TTC549 (cell line): ENCODE measurements at regions not wholly inside any gene's neighbourhood (a gene's known extent, or its start where the extent isn't known, plus 50 kb on each side); places are given as distances from the start of the nearest gene placed in this dataset.

Source experiments
- FAIRE-seq: peaks from 2 replicates; lab custom pipeline; 2012; peaks lifted over from hg19 to GRCh38; lab: Jason Lieb, UNC

DNA sequence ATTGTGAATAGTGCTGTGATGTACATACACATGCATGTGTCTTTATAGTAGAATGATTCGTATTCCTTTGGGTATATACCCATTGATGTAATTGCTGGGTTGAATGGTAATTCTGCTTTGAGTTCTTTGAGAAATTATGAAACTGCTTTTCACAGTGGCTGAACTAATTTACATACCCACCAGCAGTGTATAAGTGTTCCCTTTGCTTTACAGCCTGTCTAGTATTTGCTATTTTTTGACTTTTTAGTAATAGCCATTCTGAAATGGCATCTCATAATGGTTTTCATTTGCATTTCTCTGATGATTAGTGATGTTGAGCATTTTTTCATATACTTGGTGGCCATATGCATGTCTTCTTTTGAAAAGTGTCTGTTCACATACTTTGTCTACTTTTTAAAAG is 54.5 kb upstream of the FAM78B start:
- FAIRE-seq, result no peak

DNA sequence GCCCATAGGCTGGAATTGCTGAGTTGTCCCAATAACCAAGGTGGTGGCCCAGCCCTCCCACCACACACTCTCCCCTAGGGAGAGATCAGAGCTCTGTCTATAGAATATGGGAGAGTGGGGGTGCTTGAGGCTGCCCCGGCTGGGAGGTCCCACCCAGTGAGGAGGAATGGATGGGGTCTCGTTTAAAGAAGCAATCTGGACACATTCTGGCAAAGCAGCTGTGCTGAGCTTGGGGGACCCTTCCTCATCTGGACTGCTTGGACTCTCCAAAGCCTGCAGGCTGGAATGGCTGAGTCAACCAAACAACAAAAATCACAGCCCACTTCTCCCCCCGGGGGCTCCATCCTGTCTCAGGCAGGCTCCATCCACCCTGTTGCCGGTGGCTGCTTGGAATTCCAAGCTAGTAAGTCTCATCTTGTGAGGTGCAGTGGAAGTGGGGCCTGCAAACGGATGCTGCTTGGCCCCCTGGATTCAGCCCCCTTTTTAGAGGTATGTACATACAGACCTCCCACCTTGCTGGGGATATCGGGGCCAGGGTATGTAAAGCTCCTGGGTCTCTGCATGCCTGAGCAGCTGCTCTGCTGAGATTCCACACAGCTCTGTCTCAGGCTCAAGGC is 67.1 kb upstream of the FAM78B start:
- FAIRE-seq, result no peak

DNA sequence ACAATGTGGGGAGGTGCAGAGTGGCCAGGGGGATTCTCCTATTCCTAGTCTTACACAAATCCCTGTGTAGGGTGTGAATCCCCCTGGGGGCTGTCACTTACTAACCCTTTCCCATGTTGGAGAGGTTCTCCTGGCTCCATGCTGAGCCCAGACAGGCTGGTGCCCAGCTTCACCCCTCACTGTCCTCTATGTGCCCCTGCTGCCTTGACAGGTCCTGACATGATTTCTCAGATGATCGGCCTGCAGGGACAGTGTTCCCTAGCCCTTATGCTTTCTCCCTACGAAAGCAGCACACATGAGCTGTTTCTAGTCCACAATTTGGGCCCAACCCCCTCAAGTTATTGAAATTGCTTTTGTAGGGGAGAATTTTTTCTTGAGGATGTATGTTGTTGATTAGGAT is 68.9 kb upstream of the FAM78B start:
- no peak for FAIRE-seq

DNA sequence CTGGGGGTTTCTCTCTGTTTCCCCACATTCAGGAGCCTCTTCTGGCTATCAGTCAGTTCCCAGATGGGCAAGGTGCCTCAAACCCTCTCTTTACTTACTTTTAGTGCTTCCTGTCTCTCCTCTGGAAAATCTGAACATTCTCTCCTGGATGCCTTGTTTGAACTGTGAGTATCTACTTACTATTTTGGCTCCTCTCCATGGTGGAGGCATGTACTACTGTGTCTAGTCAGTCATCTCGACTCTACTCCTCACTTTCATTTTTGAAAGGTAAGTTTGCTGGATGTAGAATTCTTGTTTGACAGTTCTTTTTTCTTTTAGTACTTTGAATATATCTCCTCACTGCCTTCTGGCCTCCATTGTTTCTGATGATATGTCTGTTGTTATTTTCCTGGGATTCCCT is 70.9 kb upstream of the FAM78B start:
- FAIRE-seq, result no peak

DNA sequence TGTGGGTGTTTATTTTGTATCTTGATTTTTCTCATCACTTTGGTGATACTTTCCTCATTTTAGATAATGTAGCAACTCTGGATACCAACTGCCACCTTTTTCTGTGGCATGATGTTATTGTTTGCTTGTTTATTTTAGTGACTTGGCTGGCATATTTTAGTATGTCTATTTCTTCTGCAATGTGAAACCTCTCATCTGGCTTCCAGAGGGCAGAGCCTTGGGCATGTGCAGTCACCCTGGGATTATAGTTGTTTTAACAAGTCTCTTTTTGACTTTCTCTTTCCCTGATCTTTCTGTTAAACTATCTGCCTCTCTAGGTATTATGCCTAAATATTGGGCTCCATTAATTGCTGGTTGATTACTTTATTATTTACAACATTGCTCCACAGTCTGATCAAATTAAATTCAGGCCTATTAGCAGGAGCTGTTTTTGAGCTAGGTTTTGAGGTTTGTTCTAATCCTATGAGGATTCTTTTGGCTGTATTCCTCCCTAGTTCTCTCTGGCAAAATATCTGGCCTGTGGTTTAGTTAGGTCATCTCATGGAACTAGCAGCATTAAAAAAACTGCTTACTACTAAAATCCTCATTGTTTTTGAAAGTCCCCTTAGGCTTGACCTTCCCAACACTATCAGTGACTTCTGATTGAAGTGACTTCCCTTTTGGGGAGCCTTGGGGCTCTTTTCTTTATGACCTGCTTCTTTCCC is 86.4 kb upstream of the FAM78B start:
- FAIRE-seq, result no peak

DNA sequence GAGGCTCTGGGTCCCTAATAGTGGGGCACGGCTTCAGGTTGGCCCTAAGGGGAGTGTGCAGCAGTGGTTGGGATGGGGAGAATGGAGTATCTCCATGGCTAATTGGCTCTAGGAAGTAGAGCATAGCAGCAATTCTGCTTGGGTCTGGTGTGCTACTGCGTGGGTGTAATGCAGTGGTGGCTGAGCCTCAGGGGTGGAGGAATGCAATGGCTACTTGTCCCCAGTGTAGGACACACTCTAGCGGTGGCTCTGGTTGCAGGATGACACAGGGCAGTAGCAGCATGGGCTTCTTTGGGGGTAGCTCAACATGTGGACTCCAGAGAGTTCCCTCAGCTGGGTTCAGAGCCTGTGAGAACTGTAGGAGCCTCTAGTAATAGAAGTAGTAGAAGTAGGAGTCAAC is 91.2 kb upstream of the FAM78B start:
- FAIRE-seq, result no peak

DNA sequence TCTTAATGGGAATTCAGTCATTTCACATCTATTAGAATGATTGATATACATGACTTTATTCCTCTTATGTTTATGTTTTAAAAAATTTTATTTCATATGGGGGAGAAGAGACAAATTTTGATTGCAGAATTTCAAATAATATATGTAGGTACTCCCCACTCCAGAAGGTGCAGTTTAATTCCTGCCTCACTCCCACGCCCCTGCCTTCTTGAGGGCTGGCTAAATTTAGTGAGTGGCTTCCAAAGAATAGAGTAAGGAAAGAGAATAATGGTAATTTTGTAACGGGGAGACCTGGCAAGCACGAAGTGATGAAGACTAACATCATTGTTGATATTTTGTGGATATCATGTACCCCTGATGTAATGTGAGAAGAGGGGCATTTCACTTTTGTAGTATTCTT is 94.7 kb upstream of the FAM78B start:
- FAIRE-seq, result no peak

DNA sequence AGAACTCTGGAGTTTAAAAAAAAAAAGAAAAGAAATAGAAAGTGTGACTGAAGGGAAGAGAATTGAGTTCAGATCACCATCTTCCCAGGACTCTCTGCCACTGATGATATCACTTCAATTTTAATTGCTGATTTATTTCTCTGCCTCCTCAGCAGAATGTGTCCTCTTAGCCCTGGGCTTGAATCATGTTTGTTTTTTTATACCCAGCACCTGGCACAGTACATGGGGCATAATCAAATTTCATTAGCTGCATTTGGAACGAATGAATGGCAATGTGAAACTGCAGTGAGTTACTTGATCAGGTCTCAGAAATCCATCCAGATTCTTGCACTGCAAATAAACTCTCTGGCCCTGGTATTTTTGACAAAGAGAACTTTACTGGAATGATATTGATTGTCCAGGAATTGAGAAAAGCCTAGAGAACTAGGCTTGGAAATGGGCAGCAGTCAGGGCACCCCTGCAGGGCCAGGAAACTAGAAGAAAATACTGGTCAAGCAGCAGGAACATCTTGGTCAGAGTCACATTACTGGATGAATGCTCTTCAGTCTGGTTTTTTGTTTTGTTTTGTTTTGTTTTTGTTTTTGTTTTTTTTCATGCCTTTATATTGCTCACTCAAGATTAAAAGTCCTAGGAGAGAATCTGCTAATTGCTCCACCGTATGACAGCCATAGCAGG is 103.8 kb upstream of the FAM78B start:
- FAIRE-seq, result no peak

DNA sequence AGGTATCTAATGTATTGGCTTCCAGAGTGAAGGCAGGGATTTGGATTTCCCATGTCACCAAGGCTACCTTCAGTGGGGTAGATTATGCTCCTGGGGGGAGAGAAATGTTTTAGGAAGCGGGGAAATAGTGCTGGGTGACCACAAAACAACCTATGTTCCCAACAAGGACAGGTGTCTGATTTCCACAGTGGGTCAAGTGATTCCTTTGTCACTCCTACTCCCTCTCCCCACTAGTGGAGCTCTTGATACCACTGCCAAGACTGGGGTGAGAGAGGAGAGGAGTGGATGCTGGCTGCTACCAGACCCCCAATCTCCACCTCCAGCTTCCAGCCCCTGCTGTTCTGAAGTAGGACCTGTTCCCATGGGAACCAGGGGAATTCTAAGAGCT is 104.3 kb upstream of the FAM78B start:
- no peak for FAIRE-seq

DNA sequence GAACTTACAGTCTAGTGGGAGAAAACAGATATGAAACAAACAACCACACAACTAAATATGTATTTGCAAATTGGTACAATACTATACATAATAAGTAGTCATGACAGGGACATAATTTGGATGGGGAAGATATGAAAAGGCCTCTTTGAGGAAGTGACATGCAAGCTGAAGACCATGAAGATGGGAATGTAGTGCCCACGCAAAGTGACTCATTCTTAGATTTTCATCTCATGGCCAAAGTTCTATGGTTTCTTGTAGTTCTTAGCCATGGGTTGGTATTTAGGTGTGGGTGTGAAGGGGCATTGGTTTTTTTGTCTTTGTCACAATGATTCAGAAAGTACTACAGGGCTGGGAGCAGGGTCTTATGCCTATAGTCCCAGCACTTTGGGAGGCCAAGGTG is 105.4 kb upstream of the FAM78B start:
- FAIRE-seq, result no peak

DNA sequence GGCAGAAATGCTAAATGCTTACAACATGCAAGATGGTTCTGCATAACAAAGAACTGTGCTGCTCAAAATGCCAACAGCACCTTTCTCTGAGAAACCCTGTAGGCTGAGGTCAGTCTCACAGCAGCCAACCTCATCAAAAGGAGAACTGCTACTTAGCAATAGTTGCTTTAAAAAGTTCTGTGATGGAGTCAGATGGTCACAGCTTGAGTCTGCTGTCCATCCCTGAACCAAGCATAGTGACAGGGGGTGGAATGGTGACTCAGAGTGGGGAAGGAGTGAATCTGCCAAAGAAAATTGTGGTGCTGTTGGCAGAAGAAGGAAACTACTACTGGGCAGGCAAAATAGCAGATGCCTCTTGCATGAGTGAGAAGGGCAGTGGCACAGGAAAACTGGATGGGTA is 106.0 kb upstream of the FAM78B start:
- no peak for FAIRE-seq

DNA sequence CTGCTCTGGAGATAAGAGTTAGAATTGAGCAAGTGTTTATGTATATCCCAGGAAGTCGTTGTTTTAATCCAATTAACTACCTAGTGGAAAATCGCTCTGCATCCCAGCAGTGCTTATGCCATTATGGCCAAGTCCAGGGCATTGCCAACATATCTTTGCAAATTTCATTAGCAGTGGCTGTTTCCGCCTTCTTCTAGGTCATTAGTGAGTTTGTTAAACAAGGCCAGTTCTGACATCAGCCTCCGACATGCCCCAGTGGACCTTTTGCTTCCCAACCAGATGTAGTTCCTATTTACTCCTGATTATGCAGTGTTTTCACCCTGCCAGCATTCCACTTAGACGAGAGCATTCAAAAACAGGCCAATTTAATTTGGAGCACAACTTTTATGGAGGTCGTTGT is 106.8 kb upstream of the FAM78B start:
- no peak for FAIRE-seq

DNA sequence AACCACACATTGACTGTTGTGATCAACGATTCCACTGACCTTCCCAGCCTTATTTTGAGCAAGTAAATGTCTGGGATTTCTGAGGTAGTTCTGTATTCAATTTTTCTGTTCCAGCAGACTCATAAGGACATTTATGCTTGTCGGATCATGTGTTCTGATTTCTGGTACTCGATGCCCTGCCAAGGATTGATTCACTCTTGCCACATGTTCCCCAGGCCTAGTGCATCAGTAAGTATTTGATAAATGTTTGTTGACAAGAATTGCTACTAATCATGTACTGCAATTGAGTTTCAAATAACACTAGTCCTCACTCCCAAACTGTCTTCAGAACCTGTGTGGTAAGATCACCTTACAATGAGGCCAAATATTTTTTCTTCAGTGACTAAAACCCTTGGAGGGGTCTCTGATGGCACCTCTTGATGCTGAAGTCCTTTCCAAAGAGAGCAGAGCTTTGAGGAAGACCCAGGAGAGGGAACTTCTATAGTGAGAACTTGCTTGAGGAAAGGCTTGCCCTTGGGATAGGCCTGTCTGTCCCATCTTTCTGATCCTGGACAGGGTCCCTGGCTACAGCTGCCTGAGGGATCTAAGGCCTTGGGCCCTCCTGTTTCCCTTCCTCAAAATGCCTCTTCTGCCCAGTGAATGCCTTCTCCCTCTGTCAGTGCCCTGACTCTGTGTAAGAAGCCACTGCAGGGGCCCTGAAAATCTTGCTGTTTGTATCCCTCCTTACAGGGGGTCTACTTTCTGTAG is 115.8 kb upstream of the FAM78B start:
- no peak for FAIRE-seq

DNA sequence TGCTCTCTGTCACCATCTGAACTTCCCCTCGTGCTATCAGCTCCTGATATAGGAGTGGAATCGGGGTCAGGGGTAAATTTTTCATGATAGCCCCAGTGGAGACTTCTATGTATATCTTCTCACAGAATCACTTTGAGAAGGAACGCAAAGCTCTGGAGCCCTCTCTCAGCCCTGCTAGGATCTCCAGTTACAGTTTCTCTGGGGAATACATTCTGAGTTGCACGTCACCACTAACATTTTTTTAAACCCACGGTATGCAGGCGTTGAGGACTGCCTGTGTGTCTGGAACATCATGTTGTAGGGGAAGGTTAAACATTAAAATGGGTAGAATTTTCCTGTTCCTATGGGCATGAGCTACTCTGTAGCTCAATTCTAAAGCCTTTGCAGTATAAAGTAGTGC is 116.4 kb upstream of the FAM78B start:
- no peak for FAIRE-seq

DNA sequence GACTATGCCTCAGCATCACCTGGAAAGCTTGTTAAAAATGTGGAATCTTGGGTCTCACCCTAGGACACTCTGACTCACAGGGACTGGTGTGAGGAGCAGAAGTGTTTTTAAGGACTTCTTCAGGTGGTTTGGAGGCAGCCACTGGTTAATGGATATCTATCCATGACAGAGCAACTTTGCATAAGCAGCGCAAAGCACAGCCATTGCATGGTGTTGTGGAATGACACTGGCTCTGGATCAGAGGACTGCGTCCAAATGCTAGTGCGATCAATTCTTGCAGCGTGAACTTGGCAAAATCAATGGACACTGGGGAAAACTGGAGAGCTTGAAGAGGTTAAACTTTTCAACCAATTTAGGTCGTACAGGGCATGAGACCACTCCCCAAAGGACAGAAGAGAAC is 116.8 kb upstream of the FAM78B start:
- no peak for FAIRE-seq

DNA sequence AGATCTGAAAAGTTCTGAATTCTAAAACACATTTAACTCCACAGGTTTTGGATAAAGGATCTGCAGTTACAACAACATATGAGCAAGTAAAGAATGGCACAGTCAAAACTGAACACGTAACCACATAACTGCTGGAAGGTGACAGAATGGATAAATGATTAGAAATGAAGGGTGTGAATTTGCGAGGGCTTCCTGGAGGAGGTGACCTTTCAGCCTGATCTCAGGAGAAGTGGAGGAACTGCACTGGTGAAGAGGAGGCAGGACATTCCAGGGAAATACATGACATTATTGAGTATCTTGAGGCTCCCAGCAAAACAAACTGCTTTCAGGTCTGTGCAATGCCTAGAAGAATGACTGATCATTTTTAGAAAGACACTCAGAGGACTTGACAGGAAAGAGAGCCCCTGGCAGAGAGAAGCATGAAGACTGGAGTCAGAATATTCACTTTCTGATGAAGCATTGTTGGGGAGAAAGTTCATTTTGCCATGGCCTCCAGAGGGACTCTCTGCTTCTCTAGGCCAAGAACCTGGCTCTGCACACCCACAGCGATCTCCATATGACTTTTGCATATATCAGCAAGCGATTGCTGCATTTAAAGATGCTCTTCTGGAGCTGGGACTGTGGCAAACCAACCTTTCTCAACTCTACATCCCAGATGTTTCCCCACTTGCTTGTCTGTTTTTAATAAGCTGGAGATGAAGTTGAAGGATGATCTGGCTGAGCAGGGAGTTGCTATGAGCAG is 122.7 kb upstream of the FAM78B start:
- no peak for FAIRE-seq

DNA sequence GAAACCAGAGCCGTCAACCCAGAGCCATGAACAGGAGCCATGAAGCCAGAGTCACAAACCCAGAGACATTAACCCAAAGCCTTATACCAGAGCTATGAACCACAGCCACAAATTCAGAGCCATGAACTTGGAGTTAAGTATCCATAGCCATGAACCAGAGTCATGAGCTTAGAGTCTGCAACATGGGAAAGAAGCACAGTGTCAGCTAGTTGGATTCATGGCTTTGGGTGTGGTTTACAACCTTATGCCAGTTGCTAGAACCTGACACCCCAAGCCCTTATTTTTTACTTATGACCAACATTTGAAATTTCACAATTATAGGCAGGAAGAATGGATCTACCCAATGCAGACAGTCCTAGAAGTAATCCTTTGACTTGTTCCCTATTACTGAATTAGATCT is 128.9 kb upstream of the FAM78B start:
- no peak for FAIRE-seq

DNA sequence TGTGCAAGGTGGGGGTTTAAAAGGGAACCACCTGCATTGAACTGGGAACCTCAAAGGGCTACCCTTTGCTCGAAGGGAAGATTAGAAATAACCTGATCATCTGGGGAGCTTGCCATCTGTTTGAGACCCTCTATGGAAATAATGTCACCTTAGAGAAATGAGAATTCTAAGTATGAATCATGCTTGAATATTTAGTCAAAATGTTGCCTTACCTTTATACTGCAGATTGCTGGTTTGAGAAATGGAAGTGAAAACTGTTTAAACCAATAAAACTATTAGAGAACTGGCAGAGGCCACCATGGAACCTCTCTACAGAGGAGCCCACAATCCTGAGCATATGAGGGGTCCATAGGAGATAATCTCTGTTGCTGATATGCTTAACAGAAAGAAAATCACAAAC is 131.2 kb upstream of the FAM78B start:
- no peak for FAIRE-seq

DNA sequence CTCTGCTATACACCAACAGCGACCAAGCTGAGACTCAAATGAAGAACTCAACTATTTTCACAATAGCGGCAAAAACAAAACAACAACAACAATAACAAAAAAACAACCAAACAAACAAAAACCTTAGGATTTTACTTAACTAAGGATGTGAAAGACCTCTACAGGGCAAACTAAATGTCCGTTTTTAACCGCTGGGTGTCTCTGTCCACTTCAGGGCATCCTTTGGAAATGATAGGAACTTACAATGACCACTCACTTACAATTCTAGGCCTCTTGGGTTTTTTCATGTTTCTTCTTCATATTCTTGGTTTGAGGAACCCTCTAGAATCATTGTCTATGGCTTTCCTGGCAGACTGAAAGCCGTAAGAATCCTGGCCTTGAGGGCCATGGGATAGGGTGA is 134.0 kb upstream of the FAM78B start:
- FAIRE-seq, result peak; percentile 64

DNA sequence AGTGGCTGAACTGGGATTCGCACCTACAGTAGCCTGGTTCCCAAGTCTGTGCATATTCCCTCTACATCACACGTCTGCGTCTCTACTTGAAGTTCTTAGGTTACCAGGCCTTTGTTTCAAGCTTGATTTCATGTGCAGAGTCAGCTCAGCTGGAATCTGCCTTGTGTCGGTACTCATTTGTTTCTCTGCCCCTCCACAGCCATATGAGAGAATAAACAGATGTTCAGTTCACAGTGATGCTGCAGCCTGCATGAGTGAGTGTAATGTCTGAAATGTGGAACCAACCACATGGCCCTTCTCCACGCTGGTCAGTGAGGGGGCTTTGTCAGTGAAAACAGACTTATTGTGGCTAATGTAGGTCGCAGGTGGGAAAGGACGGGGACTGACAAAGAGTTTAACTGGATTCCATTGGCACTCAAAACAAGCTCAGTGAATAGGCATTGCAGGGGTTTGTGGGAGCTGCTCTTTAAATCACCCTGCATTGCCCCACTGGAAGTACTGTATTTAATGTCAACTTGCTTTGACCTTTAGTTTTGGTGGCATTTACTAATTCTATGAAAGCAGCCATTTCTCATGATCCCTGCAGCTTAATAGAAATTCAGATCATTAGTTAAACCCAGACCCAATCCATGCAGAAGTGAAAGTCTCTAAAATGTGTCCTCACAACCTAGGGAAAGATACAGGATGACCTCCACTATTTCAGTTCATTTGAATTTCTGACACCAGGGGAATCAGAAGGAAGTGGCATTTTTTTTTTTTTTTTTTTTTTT is 136.4 kb upstream of the FAM78B start:
- FAIRE-seq, result no peak

DNA sequence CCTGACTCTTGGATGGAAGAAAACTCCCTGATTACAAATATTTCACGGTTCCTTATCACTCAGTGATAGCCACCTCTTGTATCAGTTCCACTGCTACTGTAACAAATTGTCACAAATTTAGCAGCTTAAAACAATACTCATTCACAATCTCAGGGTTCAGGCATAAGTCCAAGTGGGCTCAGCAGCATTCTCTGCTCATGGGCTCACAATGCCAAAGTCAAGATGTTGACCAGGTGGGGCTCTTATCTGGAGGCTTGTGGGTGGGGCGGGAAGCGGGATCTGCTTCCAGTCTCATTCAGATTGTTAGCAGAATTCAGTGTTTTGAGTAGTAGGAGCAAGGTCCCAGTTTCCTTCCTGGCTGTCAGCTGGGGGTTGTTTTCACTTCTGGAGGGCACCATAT is 137.3 kb upstream of the FAM78B start:
- FAIRE-seq, result no peak

DNA sequence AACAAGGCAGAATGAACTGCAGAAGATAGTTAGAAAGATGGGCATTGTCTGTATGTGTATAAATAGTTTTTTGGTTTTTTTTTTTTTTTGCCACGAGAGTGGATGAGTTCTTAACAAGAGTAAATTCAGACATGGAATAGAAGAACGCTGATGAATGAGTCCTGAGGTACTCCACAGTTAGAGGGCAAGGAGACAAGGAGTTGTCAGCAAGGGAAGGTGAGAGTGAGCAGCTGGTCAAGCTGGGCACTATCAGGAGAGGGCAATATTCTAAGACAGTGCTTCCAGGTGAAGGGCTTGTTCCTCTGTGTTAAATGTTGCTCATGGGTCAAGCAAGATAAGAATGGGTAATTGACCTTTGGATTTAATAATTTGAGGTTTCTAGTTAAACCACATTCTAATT is 138.6 kb upstream of the FAM78B start:
- FAIRE-seq, result no peak
